ENCODE measurements at regions not wholly inside any gene's neighbourhood (a gene's known extent, or its start where the extent isn't known, plus 50 kb on each side); places are given as distances from the start of the nearest gene placed in this dataset.

DNA sequence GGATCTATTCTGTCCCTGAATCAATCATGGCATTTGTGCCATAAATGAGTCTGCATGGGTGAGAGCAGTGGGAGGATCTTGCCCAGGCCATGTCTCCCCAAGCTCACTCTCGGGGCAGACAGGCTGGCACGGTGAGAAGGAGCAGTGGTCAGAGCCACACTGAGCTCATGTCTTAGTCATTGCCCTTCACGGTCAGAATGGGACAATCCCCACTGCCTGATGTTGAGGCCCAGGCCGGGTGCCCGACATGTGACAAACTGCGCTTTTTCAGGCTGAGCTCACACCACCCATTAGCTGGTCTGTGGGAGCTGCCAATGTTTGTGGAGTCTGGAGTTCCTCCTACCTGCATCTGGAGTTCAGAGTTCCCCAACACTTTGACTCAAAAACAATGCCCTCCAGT lies 481.9 kb downstream of the COG6 start:
- TF ChIP-seq, protein P1, sequence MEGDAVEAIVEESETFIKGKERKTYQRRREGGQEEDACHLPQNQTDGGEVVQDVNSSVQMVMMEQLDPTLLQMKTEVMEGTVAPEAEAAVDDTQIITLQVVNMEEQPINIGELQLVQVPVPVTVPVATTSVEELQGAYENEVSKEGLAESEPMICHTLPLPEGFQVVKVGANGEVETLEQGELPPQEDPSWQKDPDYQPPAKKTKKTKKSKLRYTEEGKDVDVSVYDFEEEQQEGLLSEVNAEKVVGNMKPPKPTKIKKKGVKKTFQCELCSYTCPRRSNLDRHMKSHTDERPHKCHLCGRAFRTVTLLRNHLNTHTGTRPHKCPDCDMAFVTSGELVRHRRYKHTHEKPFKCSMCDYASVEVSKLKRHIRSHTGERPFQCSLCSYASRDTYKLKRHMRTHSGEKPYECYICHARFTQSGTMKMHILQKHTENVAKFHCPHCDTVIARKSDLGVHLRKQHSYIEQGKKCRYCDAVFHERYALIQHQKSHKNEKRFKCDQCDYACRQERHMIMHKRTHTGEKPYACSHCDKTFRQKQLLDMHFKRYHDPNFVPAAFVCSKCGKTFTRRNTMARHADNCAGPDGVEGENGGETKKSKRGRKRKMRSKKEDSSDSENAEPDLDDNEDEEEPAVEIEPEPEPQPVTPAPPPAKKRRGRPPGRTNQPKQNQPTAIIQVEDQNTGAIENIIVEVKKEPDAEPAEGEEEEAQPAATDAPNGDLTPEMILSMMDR (IDR thresholded peaks at IDR 0.05) = no peak
- TF ChIP-seq, protein P2, sequence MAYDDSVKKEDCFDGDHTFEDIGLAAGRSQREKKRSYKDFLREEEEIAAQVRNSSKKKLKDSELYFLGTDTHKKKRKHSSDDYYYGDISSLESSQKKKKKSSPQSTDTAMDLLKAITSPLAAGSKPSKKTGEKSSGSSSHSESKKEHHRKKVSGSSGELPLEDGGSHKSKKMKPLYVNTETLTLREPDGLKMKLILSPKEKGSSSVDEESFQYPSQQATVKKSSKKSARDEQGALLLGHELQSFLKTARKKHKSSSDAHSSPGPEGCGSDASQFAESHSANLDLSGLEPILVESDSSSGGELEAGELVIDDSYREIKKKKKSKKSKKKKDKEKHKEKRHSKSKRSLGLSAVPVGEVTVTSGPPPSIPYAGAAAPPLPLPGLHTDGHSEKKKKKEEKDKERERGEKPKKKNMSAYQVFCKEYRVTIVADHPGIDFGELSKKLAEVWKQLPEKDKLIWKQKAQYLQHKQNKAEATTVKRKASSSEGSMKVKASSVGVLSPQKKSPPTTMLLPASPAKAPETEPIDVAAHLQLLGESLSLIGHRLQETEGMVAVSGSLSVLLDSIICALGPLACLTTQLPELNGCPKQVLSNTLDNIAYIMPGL (CRISPR knock-in tag; IDR thresholded peaks at IDR 0.05) = no peak
- TF ChIP-seq TP53 (CRISPR knock-in tag; IDR thresholded peaks at IDR 0.05) = no peak
- no peak for TF ChIP-seq SOX15 (CRISPR knock-in tag; IDR thresholded peaks at IDR 0.05)
- TF ChIP-seq, protein P3, sequence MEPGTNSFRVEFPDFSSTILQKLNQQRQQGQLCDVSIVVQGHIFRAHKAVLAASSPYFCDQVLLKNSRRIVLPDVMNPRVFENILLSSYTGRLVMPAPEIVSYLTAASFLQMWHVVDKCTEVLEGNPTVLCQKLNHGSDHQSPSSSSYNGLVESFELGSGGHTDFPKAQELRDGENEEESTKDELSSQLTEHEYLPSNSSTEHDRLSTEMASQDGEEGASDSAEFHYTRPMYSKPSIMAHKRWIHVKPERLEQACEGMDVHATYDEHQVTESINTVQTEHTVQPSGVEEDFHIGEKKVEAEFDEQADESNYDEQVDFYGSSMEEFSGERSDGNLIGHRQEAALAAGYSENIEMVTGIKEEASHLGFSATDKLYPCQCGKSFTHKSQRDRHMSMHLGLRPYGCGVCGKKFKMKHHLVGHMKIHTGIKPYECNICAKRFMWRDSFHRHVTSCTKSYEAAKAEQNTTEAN (CRISPR knock-in tag; IDR thresholded peaks at IDR 0.05) = no peak
- no peak for TF ChIP-seq ZNF121 (CRISPR knock-in tag; IDR thresholded peaks at IDR 0.05)
